Stomach (tissue), 4 donors: ENCODE measurements at regions not wholly inside any gene's neighbourhood (a gene's known extent, or its start where the extent isn't known, plus 50 kb on each side); places are given as distances from the start of the nearest gene placed in this dataset.

Experiments
- POLR2A ChIP-seq, 4 donors: fragments of 450-650 bp; IDR thresholded peaks; one replicate each; pipeline ENCODE4 v1.6.1; 2016; ENCODE audit warnings: antibody characterized with exemption in 4 of 4, control low read depth in 2 of 4, mild to moderate bottlenecking in 1 of 4, moderate library complexity in 1 of 4
- POLR2AphosphoS5 ChIP-seq, 3 donors: sonication (generic); formaldehyde crosslinking; IDR thresholded peaks; one replicate each; pipeline ENCODE4 v1.6.1; 2016; ENCODE audit warnings: antibody characterized with exemption in 3 of 3
- TF ChIP-seq, protein P1 (sequence below), 7 experiments: fragments of 450-650 bp in 4 of 7; fragments of 200-600 bp in 3 of 7; sonication (generic) in 3 of 7; IDR thresholded peaks; one replicate each; pipeline ENCODE4 v1.5.1; 2016 to 2019; ENCODE audit warnings: antibody characterized with exemption in 7 of 7, control low read depth in 2 of 7, mild to moderate bottlenecking in 1 of 7

DNA sequence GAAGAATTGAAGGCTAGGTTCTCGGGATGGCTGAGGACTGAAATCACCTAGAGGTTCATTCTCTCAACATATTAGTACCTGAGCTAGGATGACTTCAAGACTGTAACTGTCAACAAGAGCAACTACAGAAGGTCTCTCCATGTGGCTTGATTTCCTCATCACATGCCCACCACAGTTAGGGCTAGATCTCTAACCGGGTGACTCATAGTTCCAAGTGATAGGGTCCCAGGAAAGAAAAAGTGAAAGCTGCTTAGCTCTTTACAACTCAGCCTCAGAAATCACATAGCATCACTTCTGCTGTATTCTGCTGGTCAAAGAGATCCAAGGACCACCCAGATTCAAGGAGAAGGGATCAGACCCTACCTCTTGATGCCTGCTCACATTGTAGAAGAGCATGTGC is 165.4 kb upstream of the AGTR1 start:
- TF ChIP-seq, protein P1, sequence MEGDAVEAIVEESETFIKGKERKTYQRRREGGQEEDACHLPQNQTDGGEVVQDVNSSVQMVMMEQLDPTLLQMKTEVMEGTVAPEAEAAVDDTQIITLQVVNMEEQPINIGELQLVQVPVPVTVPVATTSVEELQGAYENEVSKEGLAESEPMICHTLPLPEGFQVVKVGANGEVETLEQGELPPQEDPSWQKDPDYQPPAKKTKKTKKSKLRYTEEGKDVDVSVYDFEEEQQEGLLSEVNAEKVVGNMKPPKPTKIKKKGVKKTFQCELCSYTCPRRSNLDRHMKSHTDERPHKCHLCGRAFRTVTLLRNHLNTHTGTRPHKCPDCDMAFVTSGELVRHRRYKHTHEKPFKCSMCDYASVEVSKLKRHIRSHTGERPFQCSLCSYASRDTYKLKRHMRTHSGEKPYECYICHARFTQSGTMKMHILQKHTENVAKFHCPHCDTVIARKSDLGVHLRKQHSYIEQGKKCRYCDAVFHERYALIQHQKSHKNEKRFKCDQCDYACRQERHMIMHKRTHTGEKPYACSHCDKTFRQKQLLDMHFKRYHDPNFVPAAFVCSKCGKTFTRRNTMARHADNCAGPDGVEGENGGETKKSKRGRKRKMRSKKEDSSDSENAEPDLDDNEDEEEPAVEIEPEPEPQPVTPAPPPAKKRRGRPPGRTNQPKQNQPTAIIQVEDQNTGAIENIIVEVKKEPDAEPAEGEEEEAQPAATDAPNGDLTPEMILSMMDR (IDR thresholded peaks at IDR 0.05) = no peak
- TF ChIP-seq POLR2A (IDR thresholded peaks at IDR 0.05) = no peak
- TF ChIP-seq POLR2AphosphoS5 (IDR thresholded peaks at IDR 0.05) = no peak
